ENCODE measurements at regions not wholly inside any gene's neighbourhood (a gene's known extent, or its start where the extent isn't known, plus 50 kb on each side); places are given as distances from the start of the nearest gene placed in this dataset.

DNA sequence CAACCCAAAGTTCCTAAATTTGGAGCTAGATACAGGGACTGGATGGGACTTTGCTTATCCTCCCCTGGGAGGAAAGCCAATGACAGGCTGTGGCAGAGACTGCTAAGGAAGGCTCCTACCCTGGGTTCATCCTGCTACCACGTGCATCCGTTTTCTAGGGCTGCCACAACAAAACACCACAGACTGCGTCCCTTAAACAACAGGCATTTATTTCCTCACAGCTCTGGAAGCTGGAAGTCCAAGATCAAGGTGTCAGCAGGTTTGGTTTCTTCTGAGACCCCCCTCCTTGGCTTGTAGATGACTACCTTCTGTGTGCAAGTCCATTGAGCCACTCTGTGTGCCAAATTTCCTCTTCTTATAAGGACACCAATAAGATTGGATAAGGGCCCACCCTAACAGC is 263.9 kb downstream of the FAM43A start:
- TF ChIP-seq TAF1 (IDR thresholded peaks at IDR 0.05; ENCODE audit: low read depth, low read length) (no peak), POLR2AphosphoS5 (IDR thresholded peaks at IDR 0.05; ENCODE audit: low read depth, low read length) (no peak), POLR2A (IDR thresholded peaks at IDR 0.05; ENCODE audit: low read depth, low read length) (no peak)

Measured in GM12891 (cell line).